GM12864 (cell line): ENCODE measurements at regions not wholly inside any gene's neighbourhood (a gene's known extent, or its start where the extent isn't known, plus 50 kb on each side); places are given as distances from the start of the nearest gene placed in this dataset.

ENCODE experiments used
- DNase-seq: peaks from one replicate; pipeline ENCODE4 v3.0.0-alpha.2; 2011; ENCODE audit warnings: low read depth
- H3K4me3 ChIP-seq: 2 replicates; pipeline ENCODE4 v1.5.1; 2011; ENCODE audit warnings: mild to moderate bottlenecking, low read depth, low read length, control low read depth
- CTCF ChIP-seq: IDR thresholded peaks from 2 replicates; pipeline ENCODE4 v1.5.1; 2011; ENCODE audit warnings: low read depth, mild to moderate bottlenecking, moderate library complexity, low read length, control low read depth, inconsistent platforms; ENCODE audit errors: missing control alignments

- H3K4me3 ChIP-seq: no peak overlapping the region
- no peak for DNase-seq
- TF ChIP-seq CTCF: no peak
Observed at GRCh38 chr10:78505657-78506056, 472.0 kb downstream of the RPS24 start.

DNA sequence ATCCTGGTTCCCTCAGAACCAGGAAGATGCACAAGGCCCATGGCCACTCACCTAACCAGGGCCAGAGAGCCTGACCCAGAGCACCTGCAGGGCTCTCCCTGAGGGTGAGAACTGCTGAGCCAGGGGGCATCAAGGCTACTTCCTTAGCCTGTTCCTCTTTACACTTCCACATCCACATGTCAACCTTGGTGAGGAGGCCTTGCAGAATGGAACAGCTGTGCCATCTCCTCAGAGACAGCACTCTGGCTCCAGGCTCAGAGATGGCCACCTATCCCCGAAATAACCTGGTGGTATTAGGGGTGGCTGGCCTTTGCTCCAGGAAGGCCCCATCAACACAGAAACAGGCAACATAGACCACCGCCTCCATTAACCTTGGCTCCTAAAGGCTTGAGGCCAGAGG lies 473.0 kb downstream of the RPS24 start:
- no peak for DNase-seq
- no peak for TF ChIP-seq CTCF

GRCh38 chr10:78507510-78508160 lies 474.0 kb downstream of the RPS24 start:
- no peak overlapping the region for H3K4me3 ChIP-seq
- no peak for DNase-seq
- no peak for TF ChIP-seq CTCF

More for the DNA sequence above, 473.0 kb downstream of the RPS24 start:
- no peak overlapping the region for H3K4me3 ChIP-seq

GRCh38 chr10:78508955-78509748 lies 475.5 kb downstream of the RPS24 start:
- H3K4me3 ChIP-seq: no peak overlapping the region
- no peak for TF ChIP-seq CTCF
- no peak for DNase-seq

DNA sequence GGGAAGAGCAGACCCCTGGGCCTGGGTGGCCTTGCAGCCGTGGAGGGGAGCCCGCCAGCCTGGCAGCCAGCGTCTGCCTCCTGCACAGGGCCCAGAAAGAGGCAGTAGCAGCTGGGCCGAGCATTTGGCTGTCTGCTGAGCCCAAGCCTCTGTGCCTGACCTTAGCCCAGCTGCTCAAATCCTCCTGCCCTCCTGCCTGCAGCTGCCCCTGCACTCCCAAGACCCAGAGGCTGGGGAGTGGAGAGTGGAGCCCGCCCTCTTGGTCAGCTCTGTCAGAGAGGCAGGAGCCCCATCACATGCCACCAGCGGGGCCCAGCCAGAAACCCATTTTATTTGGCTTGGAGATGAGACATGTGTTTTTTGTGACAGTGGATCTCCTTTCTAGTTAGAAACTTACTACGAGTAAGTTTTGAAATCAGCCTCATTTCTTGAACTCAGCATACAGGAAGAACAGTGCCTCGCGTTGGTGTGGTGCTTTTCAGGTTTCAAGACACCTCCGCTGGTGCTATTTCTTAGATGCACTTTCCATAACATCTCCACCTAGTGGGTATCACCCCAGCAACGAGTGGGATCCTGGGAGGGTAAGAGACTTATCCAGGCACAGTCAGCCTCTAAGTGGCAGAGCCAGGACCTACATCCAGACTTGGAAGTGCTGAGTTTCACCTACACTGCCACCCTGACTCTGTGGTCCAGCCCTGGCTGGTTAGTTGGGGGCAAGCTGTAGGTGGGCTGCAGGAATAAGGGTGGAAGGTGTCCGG lies 477.1 kb downstream of the RPS24 start:
- H3K4me3 ChIP-seq: no peak overlapping the region
- TF ChIP-seq CTCF: no peak
- DNase-seq: no peak

- DNase-seq: no peak
- TF ChIP-seq CTCF: no peak
- H3K4me3 ChIP-seq: no peak overlapping the region
Observed at GRCh38 chr10:78511324-78512204, 477.9 kb downstream of the RPS24 start.
